ENCODE measurements at regions not wholly inside any gene's neighbourhood (a gene's known extent, or its start where the extent isn't known, plus 50 kb on each side); places are given as distances from the start of the nearest gene placed in this dataset.
"Not testable (repeated sequence)": the region's sequence is repeated elsewhere in the genome, so short reads cannot be mapped to it uniquely, and the experiment has no call there.

DNA sequence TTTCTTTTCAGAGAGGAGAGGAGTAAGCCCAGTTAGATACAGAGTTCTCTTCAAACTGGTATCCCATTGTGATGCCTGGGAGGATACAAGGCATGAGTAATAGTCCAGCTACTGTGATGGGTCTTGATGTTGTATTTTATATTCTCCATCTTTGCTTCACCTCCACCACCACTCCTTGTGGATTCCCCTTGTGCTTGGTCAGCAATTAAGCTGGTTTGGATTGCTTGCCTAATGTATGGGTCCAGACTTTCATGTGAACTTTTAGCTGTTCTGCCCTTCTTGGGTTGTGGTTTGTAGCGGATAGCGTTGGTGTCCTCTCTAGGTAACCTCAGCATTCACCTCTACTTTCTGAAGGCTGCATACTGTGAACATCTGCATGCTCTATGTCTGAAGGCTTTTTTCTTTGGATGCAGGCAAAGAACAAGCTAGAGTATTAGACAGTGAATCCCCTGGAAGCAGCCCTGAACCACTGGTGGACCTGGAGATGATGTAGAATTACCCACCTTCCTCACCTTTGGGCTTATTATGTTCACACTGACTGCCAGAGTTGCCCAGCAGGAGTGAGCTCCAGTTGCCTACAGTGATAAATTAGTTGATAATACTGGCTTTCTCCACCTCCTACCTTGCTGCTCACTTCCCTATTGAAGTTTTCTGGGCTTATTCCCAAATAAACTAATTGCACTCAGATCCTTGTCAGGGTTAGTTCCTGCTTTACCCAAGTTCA lies 126.5 kb upstream of the MTPN start:
- DNase-seq, result no peak

DNA sequence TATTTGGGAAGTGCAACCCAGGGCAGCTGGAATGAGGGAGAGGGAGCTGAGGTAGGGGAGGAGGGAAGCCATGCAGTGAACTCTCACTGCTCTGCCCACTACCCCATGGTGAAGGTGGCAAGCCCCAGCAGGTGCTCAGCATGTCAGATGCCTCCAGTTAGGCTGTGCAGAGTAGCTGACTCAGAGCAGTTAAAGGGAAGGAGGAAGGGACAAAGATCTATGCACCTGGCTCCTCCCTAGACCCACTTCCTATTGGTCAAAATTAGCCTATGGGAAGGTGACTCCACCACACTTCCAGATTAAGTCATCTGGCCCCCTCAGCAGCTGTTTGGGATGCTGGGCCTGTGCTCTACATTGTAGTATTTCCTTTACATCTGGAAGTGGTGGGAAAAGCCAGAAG lies 125.7 kb upstream of the MTPN start:
- DNase-seq, result no peak

- DNase-seq, result not testable (repeated sequence)
Observed at GRCh38 chr7:136092714-136093113, 115.6 kb upstream of the MTPN start.

GRCh38 chr7:136087881-136088280 lies 110.7 kb upstream of the MTPN start:
- DNase-seq, result no peak

- no peak for DNase-seq
Observed at GRCh38 chr7:136086712-136087111, 109.6 kb upstream of the MTPN start.

DNA sequence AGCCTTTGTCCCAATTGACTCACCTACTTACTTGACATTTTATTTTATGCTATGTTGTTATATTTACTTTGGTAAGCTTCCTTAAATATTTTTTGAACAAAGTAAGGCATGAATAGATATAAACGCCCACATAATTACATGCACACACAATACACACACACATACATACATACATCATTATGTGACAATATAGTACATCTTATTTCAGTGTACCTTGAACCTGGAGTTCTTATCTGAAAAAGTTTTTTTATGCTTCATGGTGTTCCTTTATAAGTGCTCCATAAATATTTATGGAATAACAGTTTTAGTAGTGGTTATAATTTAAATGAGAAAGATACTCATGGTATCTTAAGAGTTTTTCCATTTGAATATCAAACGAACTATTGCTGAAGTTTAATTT lies 102.8 kb upstream of the MTPN start:
- no peak for DNase-seq

- DNase-seq, result no peak
Observed at GRCh38 chr7:136079478-136079892, 102.3 kb upstream of the MTPN start.

GRCh38 chr7:136079066-136079465 lies 101.9 kb upstream of the MTPN start:
- no peak for DNase-seq

DNA sequence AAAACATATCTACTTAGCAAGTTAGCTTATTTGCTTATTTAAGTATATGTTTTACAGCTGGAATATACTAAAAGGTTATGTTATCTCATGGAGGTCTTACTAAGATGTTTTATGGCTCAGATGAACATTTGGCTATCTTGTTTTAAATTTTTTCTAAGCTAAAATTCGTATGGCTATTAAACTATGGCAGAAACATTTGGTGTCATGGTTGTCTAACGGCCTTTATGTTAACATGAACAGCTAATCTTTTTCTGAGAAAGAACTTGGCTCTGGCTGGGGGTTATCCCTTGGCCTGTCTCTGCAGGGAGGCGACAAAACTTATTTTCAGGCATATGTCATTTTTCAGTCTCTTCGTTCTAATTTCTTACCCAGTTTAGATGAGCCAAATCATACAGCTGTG lies 101.5 kb upstream of the MTPN start:
- no peak for DNase-seq

DNA sequence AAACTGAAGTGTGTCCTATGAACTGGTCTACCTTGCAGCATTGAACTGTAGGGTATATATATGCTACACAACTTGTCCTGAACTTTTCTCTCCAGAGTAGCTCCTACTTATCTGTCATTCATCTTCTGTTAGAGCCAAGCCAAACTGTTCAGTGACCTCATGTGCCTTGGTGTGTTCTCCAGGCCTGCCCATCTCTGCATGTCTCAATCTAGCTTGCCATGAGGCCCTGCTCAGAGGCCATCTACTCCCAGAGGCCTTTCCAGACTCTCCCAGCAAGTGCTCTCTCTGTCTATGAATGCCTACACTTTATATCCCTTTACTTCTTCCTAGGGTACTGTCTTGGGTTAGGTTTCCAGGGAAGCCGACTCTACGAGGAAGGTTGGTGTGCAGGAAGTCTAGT lies 99.8 kb upstream of the MTPN start:
- no peak for DNase-seq

GRCh38 chr7:136074843-136075242 lies 97.7 kb upstream of the MTPN start:
- DNase-seq, result no peak

DNA sequence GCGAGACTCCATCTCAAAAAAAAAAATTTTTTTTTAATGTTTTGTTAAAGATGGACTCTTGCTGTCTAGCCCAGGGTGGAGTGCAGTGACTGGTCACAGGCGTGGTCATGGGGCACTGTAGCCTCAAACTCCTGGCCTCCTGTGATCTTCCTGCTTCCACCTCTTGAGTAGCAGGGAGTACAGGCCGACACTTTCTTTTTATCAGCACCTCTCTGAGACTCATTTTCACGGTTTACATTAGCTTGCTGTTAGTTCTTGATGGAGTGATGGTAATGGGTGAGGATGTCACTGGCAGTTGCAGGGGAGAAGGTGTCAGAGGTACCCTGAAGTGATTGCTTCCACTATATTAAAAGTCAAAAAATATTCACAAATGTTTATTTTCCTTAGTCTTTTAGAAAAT lies 95.3 kb upstream of the MTPN start:
- DNase-seq, result no peak

DNA sequence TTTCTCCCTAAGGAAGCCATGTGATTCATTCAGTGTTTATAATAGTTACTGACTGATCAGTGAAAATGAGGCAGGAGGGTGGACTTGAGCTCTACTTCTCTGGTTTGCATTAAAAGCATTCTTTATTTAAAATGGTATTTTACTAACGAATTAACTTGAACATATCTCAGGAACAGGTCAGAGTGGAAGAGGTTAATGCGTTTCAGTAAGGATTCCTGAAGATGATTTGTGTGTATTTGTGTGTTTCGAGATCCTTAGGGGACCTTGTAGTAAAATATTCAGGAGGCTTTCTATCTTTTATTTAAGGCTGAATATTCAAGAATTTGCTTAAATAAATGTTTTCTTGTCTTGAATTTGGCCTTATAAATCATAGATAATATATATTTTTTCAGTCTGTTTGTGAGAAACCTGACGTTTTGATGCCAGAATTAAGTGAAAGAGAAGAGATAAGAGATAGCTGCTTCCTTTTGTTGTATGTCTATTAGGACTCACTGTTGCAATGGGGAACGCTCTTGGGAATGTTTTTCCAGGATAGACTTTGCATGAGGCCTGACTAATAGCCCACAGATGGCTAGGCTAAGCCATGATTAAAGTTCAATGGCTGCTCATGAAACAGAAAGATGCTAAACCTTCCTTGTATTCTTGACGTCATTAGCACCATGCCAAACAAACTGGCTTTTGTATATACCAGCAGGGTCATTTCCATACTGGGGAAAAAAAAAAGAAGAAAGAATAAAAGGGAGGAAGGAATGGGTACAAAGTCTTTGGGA lies 93.8 kb upstream of the MTPN start:
- DNase-seq, result no peak

GRCh38 chr7:136069840-136070529 lies 92.8 kb upstream of the MTPN start:
- no peak for DNase-seq

DNA sequence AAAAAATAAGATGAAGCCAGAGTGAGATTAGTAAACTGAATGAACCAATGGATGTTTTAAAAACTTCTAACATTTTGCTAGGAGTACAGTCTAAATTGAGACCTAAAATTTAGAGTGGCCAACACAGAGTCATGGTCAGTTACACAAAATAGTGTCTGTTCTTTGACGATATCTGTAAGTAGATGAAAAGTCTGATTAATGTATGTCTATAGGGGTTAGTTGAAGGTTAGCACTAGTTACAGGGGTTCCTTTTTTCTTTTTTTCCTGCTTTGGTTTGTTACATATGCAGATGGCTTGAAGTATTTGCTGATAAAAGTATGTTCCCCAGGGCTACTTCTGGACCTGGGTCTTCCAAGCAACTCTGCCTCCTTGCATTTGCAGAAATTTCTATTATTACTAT lies 90.1 kb upstream of the MTPN start:
- no peak for DNase-seq

GRCh38 chr7:136066304-136067143 lies 89.4 kb upstream of the MTPN start:
- DNase-seq, result no peak

DNA sequence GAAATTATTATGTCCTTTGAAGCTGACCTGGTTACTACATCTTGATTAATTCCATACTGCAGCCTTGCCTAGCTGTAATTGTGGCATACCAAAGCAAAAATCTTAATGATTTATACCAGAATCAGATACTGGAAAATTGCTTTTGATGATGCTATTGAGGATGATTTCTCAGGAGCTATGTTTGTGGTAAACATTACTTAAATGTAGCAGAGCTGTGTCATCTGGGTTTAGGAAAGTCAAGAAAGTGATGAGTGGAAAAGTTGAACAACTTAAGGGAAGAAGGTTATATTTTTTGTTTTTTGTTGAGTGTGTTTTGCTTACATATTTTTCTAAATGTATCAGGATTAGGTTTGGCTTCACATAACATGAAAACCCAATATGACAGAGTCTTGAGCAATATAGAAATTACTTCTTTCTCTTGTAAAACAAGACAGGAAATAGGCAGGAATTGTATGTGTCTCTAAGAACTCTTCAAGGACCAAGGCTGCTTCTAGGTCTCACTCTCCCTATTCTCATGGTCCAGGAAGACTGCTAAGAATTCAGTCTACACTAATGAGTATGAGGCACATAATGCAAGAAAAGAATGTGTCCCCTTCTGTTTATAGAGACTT lies 87.6 kb upstream of the MTPN start:
- DNase-seq, result no peak

GRCh38 chr7:136064081-136064480 lies 86.9 kb upstream of the MTPN start:
- no peak for DNase-seq

DNA sequence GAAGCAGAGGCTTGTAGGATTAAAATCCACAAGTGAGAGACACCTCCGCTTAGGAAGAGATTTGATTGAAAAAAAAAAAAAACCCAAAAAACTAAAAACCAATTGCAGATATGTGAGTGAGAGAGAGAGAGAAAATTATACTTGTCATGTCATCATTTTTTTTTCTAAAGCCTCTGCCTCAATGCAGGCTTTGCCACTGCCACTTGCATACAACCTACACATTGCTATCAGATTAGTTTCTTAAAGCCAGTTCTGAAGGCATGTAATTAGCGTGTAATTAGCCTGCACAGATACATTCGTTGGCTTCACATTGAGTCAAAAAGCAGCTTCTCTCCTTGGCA lies 86.1 kb upstream of the MTPN start:
- no peak for DNase-seq

DNA sequence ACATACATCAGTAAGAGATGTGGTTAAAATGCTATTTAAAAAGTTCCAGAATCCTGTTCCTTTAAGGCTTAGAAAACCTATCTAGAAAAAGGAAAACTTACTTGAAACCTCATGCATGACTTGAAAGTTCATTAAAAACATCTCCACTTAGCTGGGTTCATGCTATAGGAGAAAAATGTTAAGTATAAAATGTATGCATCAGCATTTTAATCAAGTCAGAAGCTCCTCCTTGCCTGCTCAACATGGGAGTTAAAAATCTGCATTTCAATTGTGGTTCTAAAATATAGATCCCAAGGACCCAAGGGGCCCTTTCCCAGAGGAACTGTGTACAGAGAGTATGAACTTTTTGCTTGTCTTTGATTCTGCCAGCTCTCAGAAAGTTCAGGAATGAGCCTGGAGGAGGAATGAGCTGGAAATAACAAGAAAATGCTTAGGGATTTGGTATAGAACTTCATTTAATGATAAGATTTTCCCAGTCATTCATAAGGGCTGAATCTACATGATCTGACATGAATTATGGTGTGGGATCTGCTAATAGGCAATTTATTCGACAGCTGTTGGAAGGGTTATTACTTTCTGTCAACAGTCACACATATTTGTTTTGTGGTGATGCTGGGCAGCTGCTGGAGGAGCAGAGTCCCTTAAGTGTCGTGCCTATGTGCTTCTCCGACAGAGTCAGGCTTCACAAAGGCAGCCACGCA lies 85.6 kb upstream of the MTPN start:
- DNase-seq, result no peak

GRCh38 chr7:136061433-136061832 lies 84.3 kb upstream of the MTPN start:
- no peak for DNase-seq

DNA sequence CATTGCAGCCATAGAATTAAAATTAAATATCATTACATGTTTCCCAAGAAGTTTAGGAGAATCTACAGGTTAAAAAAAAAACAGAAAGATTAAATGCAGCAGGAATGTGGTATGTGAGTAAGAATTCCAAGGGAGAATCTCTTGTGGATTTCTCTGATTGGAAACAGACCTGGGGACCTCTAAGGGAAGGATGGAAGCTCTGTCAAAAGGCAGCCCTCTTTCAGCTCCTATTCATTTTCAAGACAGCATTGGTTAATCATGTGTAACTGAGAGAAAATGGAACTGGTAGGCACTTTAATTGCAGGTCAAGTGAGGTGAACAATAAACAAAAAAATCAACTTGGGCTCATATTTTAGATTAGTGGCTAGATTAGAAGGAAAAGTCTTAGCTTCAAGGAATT lies 81.4 kb upstream of the MTPN start:
- DNase-seq, result no peak
